GM20431 (cell line): ENCODE measurements at regions not wholly inside any gene's neighbourhood (a gene's known extent, or its start where the extent isn't known, plus 50 kb on each side); places are given as distances from the start of the nearest gene placed in this dataset.
"Not testable (repeated sequence)": the region's sequence is repeated elsewhere in the genome, so short reads cannot be mapped to it uniquely, and the experiment has no call there.

Source experiments
- in situ Hi-C: fragments of 300-500 bp; cut with MseI, MboI; formaldehyde crosslinking; loops from one replicate; pipeline ENCODE4 v1.15.0; 2020; ENCODE audit warnings: low sequenced_read_pairs; ENCODE audit not compliant: unreplicated experiment

DNA sequence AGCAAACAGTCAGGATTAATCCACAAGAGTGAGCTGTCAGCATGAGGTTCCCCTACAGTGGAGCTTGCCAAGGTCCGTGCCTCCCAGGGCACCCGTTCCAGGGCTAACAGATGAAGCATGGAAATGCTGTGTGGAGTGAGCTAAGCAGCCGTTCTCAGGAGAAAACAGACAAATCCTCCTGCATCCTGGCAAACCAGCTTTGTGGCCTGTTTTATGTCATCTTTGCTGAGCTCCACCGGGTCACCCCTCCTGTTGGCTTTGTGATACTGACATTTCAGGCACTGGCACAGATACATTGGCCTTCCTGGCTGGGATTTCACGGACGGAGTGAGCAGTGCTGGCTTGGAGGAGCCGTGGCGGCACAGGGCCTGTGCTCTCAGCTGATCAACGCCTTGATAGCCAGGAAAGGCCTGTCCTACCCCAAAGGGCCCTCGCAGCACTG, 459.2 kb downstream of the PREX1 start:
- in situ Hi-C loops = not testable (repeated sequence)

DNA sequence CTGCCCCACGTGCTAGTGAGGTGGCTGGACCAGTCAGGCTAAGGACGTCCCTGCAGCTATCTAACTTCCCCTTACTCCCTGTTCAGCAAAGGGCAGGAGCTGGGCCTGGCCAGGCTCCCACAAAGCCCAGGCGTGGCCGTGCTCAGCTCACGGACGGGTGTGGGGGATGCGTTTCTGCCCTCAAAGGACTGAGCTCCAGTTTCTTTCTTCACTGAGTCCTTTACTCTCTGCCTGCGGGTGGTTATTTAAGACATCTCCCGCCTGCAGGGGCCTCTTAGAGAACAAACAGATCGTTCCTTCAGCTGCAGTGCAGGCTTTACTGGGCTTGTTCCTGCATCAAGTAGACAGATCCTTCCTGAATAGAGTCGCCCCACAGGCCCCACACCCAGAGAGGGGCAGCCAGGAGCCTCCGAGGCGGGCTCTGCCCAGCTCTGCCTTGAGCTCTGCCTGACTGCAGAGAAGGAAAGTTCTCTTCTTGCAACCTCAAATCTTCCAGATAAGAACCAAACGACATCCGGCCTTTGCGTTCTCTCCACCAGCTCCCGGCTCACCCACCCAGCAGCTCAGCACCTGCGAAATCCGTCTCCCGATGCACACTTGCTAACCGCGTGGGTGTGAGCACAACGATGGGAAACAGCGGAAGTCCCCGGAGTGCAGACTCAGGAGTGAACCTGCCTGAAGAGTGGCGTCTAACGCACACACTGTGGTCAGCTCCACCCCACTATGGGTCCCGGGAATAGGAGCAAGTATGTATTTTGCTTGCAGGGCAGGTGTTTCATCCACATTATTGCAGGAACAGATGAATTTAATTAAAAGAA, 460.0 kb downstream of the PREX1 start:
- in situ Hi-C loops = not testable (repeated sequence)

DNA sequence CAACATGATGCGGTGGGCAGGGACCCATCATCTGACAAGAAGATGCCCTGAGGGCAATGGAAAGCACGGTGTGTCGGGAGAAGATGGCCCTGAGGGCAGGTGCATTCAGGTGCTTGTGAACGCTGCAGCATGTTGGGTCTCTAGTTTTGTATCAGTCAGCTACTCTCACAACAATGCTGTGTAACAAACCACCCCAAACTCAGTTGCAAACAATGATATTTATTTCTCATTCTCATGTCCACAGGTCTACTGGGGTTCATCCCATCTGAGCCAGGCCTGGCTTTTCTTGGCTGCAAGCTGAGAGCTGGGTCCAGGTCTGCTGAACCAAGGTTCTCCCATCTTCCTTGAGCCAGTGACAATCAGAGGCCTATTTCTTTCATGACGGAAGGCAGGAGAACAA, 461.6 kb downstream of the PREX1 start:
- in situ Hi-C loops = no loop called here

DNA sequence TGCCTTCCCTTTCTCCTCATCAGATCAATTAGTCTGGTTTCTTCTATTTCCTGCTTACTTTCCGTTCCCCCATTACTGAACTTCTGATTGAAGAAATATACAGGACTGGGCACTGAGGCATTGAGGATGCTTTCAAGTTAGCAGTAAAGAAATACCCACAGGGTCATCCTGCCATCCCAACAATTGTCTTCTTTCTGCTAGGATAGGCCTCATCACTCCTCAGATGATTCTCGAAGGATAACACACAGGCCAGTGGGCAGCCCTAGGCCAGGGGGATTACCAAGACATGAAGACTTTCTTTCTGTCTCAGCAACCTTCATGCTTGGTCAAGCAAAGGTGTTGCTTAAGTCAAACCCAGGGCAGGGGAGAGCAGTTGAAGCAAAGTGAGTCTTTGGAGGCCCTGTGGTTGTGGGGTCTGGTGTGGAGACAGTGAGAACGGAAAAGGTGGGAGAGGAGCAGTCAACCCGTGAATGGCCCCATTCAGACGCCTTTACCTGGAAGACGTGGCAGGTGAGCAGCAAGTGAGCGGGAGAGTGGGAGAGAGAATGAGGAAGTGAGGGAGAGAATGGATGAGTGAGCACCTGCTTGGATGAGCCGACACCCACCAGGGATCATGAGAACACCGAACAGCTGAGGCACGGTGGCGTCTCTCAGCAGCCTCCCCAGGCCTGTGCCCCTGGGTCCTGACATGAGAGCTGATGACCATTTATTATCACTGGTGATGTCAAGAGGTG, 462.9 kb downstream of the PREX1 start:
- in situ Hi-C loops = no loop called here

DNA sequence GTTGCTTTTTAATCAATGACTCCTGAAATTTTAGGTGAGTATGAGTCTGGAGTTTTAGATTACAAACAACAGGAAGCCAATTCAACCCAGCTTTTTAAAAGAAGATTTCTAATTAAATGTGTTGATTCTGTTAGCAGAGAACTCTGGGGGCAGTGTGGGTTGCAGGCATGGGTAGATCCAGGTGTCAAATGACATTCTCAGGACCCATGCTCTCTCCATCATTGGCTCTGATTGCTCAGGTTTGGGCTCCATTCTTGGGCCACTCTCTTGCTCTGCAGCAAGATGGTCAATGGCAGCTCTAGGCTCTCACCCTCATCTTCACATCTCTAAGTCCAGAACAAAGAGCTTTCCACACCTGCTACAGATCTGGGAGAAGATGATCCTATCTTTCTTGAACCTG, 463.7 kb downstream of the PREX1 start:
- in situ Hi-C loops = no loop called here

DNA sequence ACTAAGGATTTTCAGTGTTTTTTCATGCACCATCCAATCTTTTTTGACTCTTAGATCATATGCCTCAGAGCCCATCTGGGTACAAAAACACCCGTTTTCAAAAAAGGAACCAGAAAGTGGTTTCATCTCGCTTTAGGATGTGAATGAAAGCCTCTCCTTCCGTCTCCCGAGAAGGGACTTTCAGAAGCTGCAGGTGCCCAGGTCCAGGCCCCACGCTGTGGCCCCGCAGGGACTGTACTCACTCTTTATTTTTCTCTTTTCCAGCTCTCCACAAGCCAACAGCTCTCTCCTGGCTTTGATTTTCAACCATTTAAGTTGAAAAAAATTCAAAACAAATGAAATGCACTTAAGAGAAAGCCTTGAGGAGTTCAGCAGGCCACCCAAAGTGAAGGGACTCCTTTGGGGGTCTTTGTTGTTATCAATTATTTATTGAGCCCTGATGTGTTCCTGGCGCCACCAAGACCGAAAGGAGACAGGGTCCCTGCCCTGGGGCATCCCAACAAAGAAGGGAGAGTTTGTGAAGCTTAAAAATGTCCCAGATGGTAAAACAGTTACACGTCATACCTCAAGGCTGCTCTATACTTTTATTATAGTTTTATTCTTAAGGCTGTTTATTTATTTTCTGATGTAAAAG, 467.3 kb downstream of the PREX1 start:
- in situ Hi-C loops = no loop called here

DNA sequence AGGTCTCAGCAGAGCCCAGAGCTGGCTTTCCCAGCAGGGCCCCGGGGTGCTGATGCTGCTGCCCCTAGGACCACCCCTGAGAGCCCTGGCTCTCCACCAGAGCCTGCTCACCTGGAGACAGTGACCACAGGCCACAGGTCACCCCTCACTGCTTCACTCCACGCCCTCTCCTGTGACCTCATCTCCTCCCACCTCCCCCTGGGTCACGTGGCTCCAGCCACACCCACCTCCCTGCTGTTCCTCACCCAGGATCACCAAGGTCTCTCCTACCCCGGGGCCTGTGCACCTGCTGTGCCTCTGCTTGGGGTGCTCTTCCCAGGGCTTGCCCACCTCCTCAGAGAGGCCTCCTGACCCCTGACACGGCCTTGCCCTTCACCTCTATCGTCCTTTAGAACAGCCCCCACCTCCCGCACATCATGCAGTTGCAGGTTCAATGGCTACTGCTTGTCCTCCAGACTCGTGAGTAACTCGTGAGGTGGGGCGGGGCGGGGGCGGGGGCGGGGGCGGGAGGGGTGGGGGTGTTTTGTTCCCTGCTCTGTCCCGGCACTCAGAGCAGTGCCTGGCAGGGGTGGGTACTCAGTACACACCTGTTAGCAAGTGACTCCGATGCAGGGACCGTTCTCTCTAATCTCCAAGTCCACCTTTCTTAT, 468.0 kb downstream of the PREX1 start:
- in situ Hi-C loops = no loop called here

DNA sequence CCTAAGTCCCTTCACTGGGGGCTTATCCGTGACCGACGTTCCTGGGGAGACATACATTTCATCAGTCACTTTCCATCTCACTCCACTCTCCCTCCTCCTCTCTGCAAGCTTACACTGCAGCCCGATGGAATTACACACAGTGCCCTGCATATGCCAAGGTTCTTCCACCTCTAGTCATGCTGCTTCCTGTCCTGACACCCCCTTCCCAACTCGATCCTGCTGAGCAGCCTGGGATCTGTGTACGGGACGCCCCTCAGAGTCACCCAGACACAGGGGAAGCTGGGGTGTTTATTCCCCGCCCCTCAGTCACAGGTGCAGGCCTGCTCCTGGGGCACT, 468.8 kb downstream of the PREX1 start:
- in situ Hi-C loops = not testable (repeated sequence)

DNA sequence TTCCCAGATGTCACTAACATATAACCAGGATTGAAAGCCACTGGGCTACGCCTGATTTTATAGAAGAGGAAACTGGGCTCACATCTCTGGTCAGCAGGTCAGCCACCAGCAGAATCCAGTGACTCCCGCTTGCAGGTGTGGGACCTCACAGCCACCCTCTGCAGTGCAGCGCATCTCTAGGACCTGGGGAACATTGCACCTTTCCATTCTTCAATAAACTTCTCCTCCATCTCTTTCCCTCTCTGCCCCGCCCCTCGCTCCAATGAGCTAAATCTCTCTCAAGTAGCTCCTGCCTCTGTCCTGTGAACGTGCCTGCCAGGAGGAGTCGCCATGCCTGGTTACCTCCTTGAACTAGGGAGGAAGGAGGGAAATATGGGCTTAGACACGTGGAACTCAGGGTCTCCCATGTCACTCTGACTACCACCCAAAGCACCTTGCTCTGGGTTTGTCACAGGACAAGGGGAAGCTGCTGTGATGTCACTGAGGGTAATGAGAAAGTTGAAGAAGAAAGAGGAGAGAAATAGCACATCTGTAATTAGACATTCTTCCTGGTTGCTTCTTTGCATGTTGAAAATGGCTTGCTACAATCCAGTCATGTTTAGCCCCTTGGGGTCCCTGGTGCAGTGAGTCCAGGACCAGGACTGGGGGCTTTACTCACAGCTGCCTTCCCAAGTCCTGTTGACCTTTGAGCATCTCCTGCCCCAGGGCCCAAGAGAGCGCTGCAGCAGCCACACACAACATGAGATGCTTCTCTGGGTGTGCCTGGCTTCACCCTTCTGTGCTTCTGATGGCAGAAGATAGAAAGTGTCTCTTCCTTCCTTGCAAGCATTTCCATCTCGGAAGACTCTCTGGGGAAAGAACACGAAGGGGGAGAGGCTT, 469.4 kb downstream of the PREX1 start:
- in situ Hi-C loops = no loop called here

DNA sequence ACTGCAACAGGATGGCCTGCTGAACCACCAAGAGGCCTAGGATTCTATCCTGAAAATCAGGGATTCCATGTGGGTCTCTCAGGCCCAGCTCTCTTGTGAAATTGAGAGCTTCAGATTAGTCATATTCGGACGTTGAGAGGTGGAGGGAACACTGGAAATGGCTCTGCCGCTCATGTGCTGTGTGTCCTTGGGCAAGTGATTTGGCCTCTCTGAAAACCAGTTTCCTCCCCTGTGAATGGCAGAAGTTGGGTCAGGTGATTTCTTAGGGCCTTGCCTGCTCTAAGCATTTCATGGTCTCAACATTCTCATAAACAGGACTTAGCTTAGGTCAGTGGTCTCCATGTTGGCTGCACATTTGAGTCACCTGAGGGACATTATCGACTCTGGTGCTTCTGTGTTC, 470.1 kb downstream of the PREX1 start:
- in situ Hi-C loops = no loop called here

DNA sequence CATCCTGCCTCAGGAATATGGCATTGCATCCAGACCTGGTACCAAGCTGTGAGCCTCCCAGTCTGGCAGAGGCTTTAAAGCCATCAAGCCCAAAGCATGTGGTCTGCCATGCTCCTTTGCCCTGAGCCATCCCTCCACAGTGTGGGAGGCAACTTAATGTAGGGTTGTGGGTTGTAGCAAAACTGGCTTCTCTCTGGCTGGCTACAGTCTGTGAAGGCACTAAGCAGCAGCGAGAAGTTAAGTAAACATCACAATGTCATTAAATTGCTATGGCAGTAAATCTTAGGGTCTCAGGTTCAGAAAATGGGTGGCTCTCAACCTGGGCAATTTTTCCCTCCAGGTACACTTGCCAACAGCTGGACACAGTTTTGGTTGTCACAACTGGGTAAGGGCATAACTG, 472.9 kb downstream of the PREX1 start:
- in situ Hi-C loops = no loop called here

DNA sequence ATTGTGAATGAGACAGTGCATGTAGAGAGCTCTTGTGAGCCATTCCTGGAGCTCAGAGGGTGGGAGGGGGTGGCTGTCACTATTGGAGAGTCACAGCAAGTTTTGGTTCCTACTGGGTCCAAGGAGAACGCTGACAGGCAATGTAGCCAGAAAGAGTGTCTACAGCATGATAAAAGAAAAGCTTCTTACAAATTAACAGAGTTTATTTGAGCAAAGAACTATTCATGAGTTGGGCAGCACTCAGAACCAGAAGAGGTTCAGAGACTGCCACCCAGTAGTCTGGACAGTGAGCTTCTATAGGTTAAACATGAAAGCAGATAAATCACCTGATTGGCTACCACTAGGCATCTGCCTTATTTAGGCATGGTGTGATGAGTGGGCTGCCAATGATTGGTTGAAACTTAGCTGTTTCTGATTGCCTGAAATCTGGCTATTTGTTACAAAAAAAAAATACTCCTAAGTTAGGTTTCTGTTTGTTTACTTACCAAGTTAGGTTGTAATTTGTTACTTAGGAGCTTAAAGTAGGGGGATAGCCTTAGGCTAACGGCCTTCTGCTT, 473.4 kb downstream of the PREX1 start:
- in situ Hi-C loops = no loop called here

DNA sequence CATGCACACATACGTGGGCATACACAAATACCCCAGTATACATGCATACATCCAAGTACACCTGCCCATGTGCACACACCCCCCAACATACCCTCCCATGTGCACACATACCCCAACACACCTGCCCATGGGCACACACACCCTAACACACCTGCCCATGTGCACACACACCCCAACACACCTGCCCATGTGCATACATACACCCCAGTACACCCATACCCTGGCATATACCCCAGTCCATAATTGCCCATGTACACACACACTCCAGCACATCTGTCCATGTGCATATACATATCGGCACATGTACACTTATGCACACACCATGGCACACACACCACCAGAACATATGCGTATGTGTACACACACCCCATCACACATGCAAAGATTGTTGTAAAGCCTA, 475.2 kb downstream of the PREX1 start:
- in situ Hi-C loops = no loop called here

DNA sequence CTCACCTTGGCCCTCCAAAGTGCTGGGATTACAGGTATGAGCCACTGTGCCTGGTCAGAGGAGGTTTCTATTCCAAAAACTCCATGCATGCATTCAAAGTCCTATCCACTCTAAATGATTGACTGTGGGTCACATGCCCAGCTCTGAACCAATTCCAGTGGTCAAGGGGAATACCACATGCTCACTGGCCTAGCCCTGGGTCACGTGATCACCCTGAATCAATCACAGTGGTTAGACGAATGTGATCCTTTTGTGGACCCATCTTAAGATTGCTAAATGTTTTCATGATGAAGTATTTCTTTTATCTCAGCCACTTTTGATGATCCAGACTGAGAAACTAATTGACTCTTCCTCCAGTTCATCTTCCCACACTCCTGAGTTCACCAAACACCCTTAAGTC, 475.8 kb downstream of the PREX1 start:
- in situ Hi-C loops = no loop called here

DNA sequence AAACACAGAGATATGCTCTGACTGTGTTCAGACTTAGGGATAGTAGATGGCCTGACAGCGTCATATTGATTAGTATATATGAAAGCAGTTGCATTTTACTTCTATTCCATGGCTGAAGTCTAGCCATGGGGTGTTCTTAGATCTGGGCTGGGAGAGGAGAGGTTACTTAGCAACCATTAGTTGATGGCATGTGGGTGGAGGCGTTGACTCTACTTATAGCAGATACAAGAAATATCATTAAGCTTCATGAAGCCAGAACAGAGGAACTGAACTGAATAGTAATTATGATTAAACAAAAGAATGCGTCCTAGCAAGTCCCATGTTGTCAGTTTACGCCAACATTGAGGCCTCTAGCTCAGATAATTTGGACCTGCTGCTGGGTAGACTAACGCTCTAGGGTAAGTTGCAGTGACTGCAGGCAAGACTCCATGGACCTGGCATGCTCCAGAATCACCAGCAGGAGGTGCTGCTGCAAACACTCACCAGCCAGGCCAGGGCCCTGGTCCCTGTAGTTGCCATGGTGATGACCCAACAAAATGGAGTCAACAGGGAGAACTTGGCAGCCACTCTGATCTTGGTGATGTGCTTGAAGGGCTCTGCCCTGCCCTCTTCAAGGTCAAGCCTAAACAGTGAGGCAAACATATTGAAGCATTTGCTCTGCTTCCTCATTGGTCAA, 477.3 kb downstream of the PREX1 start:
- in situ Hi-C loops = no loop called here

DNA sequence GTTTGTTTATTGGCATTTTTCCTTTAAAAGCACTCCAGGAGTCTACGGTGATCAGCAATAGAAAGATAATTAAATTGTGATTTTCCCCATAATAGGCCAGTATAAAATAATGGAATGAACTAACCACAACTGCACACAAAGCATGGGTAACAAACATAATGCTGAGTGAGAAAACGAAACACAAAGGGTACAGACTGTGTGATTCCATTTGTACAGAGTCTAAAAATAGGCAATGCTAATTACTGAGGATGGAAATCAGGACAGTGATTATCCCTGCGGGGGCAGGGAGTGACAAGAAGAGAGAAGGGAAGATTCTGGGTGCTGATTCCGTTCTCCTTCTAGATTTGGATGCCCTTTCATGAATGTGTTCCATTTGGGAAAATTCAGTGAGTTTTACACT, 478.1 kb downstream of the PREX1 start:
- in situ Hi-C loops = no loop called here

DNA sequence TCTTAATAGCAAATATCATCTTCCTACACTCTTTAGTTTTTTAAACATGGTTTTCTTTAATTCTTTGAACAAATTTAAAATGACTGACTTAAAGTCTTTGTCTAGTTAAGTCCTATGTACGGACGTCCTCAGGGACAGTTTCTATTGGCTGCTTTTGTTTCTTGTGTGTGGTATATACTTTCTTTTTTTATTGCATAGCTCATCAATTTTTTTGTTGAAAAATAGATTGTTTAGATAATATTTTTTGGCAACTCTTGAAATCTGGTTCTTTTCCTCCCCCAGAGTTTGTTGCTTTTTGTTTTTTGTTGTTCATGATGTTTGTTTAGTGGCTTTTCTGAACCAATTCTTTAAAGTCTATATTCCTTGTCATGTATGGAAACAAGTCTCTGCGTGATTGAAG, 479.8 kb downstream of the PREX1 start:
- in situ Hi-C loops = no loop called here

DNA sequence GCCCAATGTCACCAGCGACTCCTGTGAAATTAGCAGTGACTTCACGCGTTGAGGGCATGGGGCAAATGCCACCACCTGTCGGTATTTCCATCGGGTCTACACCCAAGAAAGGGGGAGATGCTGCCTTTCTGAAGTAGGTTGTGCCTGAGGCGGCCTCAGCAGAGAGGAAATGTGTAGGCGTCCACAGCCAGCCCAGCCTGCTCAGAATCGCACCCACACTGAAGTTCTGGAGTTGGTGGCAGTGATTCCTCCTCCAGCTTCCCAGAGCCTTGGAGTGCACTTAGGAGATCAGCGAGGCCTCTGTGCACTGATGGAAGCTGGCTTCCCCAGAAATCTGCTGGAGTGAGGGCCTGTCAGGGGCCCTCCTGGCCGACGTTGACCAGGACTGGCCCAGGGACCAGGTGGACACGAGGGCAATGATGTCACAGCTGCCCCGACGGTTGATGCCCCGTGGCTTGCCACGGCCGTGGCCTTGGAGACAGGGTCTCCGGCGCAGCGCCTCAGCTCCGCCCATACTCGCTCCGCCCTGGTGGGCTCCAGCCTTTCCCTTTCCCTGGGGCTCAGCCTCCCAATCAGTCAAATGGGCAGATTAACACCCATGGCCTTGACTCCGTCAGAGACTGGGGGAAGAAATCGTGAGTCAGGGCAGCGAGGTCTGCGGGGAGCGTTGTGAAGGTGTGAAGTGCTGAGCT, 484.8 kb downstream of the PREX1 start:
- in situ Hi-C loops = no loop called here
